HL-60 (cell line): ENCODE measurements at regions not wholly inside any gene's neighbourhood (a gene's known extent, or its start where the extent isn't known, plus 50 kb on each side); places are given as distances from the start of the nearest gene placed in this dataset.
"Not testable (repeated sequence)": the region's sequence is repeated elsewhere in the genome, so short reads cannot be mapped to it uniquely, and the experiment has no call there.

ENCODE experiments used
- GABPA ChIP-seq: IDR thresholded peaks from 2 replicates; pipeline ENCODE4 v1.6.1; 2012; ENCODE audit warnings: low read depth
- REST ChIP-seq: IDR thresholded peaks from 2 replicates; pipeline ENCODE4 v1.6.1; 2012; ENCODE audit warnings: low read depth; ENCODE audit not compliant: insufficient replicate concordance

GRCh38 chrY:12504028-12504427 lies 197.0 kb upstream of the USP9Y start:
- TF ChIP-seq GABPA, REST: not testable (repeated sequence)
